Hematopoietic multipotent progenitor cell treated with erythropoietin and hydrocortisone succinate and interleukin-3 and kit ligand, for 6 days (in vitro differentiated cells): ENCODE measurements at regions not wholly inside any gene's neighbourhood (a gene's known extent, or its start where the extent isn't known, plus 50 kb on each side); places are given as distances from the start of the nearest gene placed in this dataset.
"Not testable (repeated sequence)": the region's sequence is repeated elsewhere in the genome, so short reads cannot be mapped to it uniquely, and the experiment has no call there.

Source experiments
- DNase-seq: peaks from one replicate; pipeline ENCODE4 v3.0.0-alpha.2; 2015

GRCh38 chr1:148261684-148262083 lies 109.6 kb upstream of the NBPF11 start:
- not testable (repeated sequence) for DNase-seq

DNA sequence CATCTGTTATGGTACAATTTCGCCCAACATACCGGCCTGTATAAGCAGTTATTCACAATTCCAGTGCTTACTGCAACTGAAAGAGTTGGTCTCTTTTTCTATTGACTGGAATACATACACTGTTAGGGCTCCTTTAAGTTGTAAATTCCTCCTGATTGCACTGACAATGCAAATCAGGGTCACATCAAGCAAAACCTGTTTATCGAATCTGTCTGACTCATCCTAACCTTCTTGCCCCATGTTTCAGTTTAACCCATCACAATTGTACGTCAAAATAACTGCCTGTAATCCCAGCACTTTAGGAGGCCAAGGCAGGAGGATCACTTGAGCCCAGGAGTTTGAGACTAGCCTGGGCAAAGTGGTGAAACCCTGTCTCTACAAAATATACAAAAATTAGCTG lies 105.8 kb upstream of the NBPF11 start:
- not testable (repeated sequence) for DNase-seq

DNA sequence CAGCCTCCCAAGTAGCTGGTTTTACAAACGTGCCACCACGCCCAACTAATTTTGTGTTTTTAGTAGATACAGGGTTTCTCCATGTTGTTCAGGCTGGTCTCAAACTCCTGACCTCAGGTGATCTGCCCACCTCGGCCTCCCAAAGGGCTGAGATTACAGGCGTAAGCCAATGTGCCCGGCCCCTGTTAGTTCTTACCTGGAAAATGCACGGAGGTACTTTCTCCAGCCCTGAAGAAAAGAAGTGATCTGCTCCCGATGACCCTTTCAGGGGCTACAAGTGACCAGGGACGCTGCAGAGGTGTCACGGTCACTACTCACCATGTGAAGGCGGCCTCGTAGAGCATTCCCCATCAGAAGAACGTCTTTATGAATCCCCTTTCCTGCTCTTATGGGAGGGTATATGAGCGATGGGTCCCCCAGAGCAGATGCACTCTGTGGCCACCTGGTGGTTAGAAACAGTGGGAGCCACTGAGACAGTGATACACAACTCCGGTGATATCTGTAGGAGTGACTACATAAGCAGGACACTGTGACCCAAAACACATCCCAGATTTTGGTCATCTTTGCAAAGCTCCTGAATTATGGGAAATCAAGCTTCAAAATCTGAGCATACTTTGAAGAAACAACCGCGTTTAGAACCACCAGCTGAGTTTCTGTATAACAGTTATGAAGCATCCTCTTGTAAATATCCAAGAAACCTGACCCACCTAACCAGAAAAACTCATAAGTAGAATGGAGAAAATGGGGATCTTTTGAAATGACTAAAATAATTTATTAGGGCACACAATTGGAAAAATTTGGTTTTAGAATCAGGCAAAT lies 102.7 kb upstream of the NBPF11 start:
- DNase-seq: peak; percentile 49

DNA sequence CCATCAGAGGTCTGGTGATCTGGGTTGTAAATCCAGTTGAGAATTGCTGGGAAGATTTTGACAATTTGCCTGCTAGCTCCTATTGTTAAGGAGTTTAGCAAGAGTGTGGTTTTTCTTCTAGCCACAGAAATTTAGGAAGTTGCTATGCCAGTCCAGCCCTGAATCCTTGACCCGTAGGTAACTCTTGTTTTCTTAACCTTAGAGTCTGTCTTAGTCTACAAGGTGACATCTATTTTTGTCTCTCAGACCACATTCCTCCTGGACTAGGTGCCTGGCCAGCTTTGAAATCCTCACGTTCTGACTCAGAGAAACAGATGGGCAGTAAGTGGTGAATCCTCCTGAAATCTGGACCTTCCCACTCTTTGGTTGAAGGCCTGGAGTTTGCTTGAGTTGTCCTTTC lies 101.7 kb upstream of the NBPF11 start:
- not testable (repeated sequence) for DNase-seq

DNA sequence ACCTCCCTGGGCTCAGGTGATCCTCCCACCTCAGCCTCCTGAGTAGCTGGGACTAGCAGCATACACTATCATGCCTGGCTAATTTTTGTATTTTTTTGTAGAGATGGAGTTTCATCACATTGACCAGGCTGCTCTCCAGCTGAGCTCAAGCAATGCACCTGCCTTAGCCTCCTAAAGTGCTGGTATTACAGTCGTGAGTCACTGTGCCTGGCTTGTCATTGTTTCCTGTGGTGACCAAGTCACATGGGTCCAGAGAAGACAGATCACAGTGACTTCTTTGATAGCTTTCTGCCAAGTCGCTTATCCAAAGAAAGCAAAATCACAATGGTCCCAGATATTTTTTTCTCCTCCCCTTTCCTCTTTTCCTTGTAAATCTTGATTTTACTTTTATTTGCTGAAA lies 96.7 kb upstream of the NBPF11 start:
- not testable (repeated sequence) for DNase-seq

DNA sequence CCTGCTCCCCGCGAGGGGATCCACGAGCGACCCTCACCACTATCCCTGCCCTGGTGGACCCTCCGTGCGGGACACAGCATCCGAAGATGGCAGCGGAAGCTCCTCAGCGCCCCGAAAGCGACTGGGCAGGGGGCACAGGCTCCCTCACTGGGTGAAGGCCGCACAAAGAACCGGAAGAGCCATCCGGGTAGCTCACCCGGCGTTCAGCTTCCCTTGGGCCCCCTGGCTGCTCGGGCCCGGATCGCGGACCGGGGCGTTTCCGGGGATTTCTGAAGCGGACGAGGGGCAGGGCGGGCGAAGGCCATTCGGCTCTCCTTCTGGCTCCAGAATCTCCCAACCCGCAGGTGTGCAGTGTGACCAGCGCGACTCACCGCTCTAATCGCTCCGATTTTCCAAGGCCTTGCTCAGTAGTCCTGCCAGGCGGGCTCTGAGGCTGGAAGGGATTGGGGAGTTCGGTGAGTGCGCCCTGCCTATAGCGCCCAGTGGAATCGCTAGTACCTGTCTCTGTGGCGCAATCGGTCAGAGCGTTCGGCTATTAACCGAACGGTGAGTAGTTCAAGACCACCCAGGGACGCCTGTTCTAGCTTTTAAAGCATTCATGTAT lies 94.3 kb upstream of the NBPF11 start:
- not testable (repeated sequence) for DNase-seq

DNA sequence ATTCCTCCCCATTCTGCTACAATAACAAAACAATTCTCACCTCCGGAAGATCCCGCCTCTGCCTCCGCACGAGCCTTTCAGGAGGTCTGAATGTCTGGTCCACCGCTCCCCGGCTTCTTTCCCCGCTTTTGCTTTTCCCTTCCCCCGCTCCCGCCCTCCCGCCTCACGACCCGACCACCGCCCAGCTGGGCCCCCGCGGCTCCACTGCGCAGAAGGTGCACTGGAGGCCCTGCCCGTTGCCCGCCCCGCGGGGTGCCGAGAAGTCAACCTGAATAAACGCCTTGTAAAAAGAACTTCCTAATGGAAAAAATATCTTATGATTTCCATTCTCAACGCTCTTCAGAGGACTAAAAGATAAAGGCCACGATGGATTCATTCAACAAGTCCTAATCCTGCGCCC lies 93.8 kb upstream of the NBPF11 start:
- not testable (repeated sequence) for DNase-seq

DNA sequence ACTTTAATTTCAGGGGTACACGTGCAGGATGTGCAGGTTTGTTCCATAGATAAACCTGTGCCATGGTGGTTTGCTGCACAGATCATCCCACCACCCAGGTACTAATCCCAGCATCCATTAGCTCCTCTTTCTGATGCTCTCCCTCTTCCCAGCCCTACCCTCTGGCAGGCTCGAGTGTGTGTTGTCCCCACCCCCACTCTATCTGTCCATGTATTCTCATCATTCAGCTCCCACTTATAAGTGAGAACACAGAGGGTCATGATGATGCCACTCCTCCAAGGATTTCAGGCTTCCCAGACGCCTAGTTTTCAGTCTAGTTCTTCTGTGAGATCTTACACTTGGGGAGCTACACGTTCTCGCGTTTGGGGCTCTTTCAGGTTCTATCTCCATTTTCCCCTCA lies 93.4 kb upstream of the NBPF11 start:
- not testable (repeated sequence) for DNase-seq

DNA sequence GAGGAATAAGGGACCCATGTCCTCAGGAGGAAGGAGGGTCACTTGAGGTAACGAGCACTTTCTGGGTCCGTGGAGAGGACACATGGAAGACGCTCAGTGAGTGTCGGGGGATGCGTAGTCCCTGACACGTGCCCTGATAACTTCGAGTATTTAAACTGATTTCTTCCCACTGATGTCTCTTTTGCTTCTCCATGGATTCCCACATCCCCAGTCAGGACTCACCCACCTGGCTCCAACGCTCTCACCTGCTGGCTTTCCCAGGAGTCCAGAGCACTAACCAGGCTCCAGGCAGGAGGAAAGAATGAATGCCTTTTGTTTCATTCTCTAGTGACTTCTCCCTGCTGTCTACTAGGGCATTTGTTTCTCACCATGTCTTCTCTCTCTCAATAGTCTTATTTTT lies 81.2 kb upstream of the NBPF11 start:
- not testable (repeated sequence) for DNase-seq

DNA sequence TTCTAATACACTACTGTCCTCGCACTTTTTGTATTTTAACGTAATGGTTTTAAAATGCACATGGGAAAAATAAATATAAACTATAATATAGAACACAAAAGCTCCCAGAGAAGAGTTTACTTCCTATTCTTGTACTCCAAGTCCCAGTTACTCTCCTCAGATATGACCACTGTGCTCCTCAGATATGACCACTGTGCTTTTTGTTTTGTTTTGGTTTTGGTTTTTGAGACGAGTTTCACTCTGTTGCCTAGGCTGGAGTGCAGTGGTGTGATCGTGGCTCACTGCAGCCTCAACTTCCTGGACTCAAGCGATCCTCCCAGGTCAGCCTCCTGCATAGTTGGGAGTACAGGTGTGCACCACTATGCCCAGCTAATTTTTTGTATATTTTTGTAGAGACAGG lies 76.8 kb upstream of the NBPF11 start:
- DNase-seq: not testable (repeated sequence)

GRCh38 chr1:148222399-148223159 lies 70.5 kb upstream of the NBPF11 start:
- not testable (repeated sequence) for DNase-seq

- DNase-seq: not testable (repeated sequence)
Observed at GRCh38 chr1:148221593-148221992, 69.5 kb upstream of the NBPF11 start.

DNA sequence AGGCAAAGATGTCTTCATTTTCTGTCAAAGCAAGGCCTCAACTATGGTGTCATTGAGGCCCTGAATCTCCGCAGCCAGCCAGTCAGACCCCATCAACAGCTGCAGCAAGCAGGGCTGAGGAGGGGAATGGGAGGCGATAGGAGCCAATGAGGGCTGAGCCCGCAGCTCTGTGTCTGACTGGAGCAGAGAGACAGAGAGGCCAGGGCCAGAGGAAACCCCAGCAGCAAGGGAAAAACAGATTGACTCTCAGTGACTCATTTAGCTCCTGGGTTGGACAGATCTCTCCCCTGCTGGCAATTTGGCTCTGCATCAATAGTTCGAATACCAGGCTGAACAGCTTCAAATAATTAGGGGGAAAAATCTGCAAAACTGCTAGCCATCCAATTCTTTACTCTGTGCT lies 67.1 kb upstream of the NBPF11 start:
- DNase-seq: not testable (repeated sequence)

- DNase-seq: not testable (repeated sequence)
Observed at GRCh38 chr1:148211191-148211590, 59.1 kb upstream of the NBPF11 start.

GRCh38 chr1:148210624-148211023 lies 58.5 kb upstream of the NBPF11 start:
- not testable (repeated sequence) for DNase-seq

DNA sequence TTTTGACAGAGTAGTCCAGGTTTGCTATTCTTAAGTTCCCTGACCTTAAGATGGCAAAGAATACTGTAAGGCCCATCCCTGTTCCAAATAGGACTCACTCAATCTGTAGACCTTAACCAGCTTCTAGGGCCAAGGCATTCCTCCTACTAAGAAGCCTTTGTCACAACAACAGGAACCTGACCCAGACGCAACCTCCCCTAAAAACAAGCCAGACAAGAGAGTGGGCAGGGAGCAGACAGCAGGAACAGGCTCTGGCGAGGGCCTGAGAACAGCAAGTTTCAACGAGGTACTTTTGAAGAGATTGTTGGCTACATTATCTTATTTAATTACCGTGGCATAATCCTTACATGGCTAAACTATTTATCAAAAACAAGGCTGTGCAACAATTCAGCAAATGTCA lies 58.1 kb upstream of the NBPF11 start:
- not testable (repeated sequence) for DNase-seq

GRCh38 chr1:148202013-148202412 lies 49.9 kb upstream of the NBPF11 start:
- not testable (repeated sequence) for DNase-seq
